ENCODE measurements at regions not wholly inside any gene's neighbourhood (a gene's known extent, or its start where the extent isn't known, plus 50 kb on each side); places are given as distances from the start of the nearest gene placed in this dataset.

DNA sequence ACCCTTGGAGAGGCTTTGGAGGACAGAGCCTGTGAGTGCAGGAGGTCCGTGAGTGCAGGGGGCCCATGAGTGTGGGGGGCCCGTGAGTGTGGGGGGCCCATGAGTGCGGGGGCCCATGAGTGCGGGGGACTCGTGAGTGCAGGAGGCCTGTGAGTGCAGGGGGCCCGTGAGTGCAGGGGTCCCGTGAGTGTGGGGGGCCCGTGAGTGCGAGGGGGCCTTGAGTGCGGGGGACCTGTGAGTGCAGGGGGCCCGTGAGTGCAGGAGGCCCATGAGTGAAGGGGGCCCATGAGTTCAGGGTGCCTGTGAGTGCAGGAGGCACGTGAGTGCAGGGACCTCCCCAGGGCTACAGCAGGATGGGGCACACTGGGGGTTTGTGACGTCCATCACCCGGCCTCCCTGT is 108.3 kb upstream of the TTC34 start:
- H3K4me1 ChIP-seq (ENCODE audit: insufficient read depth, low read length), result no peaks in the 10 kb centered on the region
- H3K36me3 ChIP-seq (ENCODE audit: insufficient read depth, low read length), result no peaks in the 10 kb centered on the region
- H3K4me3 ChIP-seq (ENCODE audit: low read length), result no peak overlapping the region
- no peak overlapping the region for H3K27ac ChIP-seq (ENCODE audit: low read depth, low read length)
- H3K9me3 ChIP-seq (ENCODE audit: insufficient read depth, low read depth, low read length), result peaks cover 80% of the 10 kb centered on the region
- H3K27me3 ChIP-seq (ENCODE audit: insufficient read depth, low read length), result no peaks in the 10 kb centered on the region
- no peak overlapping the region for H3K9ac ChIP-seq (ENCODE audit: low read depth, low read length)
- WGBS, result 76% methylated on average over 14 of the region's 14 CpGs

DNA sequence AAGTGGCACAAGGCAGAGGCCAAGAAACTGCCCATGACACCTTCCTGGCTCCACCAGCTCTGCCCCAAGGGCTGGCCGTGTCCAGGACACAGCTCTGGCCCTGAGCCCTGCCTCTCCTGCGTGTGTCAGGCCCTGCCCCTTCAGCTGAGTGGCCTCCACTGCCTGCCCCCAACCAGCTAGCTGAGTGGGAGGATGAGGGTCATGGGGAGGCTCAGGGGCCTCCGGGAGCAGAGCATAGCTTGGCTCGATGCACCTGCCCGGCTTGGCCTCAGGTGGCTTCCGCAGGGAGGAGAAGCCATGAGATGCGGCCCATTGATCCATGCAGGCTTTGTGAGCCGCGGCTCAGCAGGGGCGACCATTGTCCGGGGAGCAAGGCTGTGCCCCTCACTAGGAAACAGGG is 108.7 kb upstream of the TTC34 start:
- Histone ChIP-seq H3K27ac (ENCODE audit: low read depth, low read length) (no peak overlapping the region), H3K9ac (ENCODE audit: low read depth, low read length) (no peak overlapping the region), H3K4me1 (ENCODE audit: insufficient read depth, low read length) (no peaks in the 10 kb centered on the region), H3K36me3 (ENCODE audit: insufficient read depth, low read length) (no peaks in the 10 kb centered on the region), H3K4me3 (ENCODE audit: low read length) (no peak overlapping the region), H3K27me3 (ENCODE audit: insufficient read depth, low read length) (no peaks in the 10 kb centered on the region), H3K9me3 (ENCODE audit: insufficient read depth, low read depth, low read length) (peaks cover 82% of the 10 kb centered on the region)
- 91% methylated on average over 11 of the region's 11 CpGs for WGBS

DNA sequence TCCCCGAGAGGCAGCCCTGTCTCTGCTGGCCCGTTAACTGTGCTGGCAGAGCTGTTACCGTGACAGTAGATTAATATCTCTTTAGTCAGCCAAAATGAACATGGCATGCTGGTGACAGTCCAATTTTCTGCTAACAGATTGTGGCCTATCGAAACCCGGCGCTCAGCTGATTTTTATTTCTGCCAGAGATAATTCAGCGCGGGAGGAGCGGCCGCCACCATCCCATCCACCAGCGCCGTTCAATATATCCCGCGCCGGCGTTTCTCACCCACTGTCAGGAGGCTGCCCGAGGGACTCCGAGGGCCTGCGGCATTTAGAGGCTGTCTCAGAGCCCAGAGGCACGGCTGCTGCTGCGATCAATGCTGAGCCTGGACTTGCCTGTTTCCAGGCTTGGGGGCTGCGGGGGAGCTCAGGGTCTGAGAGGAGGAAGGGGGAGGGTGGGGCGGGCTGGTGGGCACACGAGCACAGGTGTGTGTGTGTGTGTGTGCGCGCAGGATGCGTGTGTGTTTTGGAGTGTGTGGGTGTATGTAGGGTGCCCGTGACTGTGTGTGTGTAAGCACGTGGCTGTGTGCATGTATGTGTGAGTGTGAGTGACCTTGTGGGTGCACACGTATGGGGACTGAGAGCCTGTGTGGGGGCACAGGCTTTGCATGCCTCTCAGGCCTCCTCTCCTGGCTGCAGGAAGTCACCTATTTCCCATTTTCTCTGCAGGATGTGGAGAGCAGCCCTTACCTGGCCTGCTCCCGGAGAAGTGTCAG is 109.7 kb upstream of the ACTRT2 start:
- 94% methylated on average over 31 of the region's 31 CpGs for WGBS
- no peak overlapping the region for H3K27ac ChIP-seq (ENCODE audit: low read depth, low read length)
- H3K27me3 ChIP-seq (ENCODE audit: insufficient read depth, low read length), result no peaks in the 10 kb centered on the region
- H3K4me3 ChIP-seq (ENCODE audit: low read length), result no peak overlapping the region
- H3K9ac ChIP-seq (ENCODE audit: low read depth, low read length), result no peak overlapping the region
- H3K9me3 ChIP-seq (ENCODE audit: insufficient read depth, low read depth, low read length), result peaks cover 82% of the 10 kb centered on the region
- no peaks in the 10 kb centered on the region for H3K4me1 ChIP-seq (ENCODE audit: insufficient read depth, low read length)
- H3K36me3 ChIP-seq (ENCODE audit: insufficient read depth, low read length), result no peaks in the 10 kb centered on the region

- no peaks in the 10 kb centered on the region for H3K36me3 ChIP-seq (ENCODE audit: insufficient read depth, low read length)
- H3K9me3 ChIP-seq (ENCODE audit: insufficient read depth, low read depth, low read length), result peaks cover 82% of the 10 kb centered on the region
- no peak overlapping the region for H3K27ac ChIP-seq (ENCODE audit: low read depth, low read length)
- no peak overlapping the region for H3K9ac ChIP-seq (ENCODE audit: low read depth, low read length)
- H3K27me3 ChIP-seq (ENCODE audit: insufficient read depth, low read length), result no peaks in the 10 kb centered on the region
- 90% methylated on average over 16 of the region's 16 CpGs for WGBS
- H3K4me3 ChIP-seq (ENCODE audit: low read length), result no peak overlapping the region
- no peaks in the 10 kb centered on the region for H3K4me1 ChIP-seq (ENCODE audit: insufficient read depth, low read length)
Measured at GRCh38 chr1:2912424-2913061, 108.7 kb upstream of the ACTRT2 start.

GRCh38 chr1:2913091-2913490 is 108.2 kb upstream of the ACTRT2 start:
- H3K36me3 ChIP-seq (ENCODE audit: insufficient read depth, low read length), result no peaks in the 10 kb centered on the region
- H3K4me3 ChIP-seq (ENCODE audit: low read length), result no peak overlapping the region
- H3K27me3 ChIP-seq (ENCODE audit: insufficient read depth, low read length), result no peaks in the 10 kb centered on the region
- H3K9ac ChIP-seq (ENCODE audit: low read depth, low read length), result no peak overlapping the region
- WGBS, result 91% methylated on average over 15 of the region's 15 CpGs
- no peak overlapping the region for H3K27ac ChIP-seq (ENCODE audit: low read depth, low read length)
- H3K4me1 ChIP-seq (ENCODE audit: insufficient read depth, low read length), result no peaks in the 10 kb centered on the region
- H3K9me3 ChIP-seq (ENCODE audit: insufficient read depth, low read depth, low read length), result peaks cover 84% of the 10 kb centered on the region

DNA sequence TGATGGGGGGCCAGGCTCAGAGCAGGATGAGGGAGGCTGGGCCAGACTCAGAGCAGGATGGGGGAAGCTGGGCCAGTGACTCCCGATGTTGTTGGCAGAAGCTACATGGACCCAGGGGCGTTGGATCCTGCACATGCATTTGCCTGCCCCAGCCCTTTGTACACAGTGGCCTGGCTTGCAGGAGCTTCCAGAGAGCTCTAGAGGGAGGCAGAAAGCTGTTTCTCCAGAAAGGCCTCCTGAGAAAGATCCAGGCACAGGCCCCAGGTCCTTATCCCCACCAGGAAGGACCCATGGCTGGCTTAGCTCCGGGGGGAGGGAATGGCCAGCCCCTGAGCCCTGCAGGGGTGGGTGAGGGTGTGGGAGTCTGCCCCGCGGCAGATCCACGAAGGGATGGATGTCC is 106.6 kb upstream of the ACTRT2 start:
- H3K36me3 ChIP-seq (ENCODE audit: insufficient read depth, low read length), result no peaks in the 10 kb centered on the region
- H3K4me3 ChIP-seq (ENCODE audit: low read length), result no peak overlapping the region
- no peaks in the 10 kb centered on the region for H3K4me1 ChIP-seq (ENCODE audit: insufficient read depth, low read length)
- 88% methylated on average over 6 of the region's 6 CpGs for WGBS
- H3K27ac ChIP-seq (ENCODE audit: low read depth, low read length), result no peak overlapping the region
- H3K9ac ChIP-seq (ENCODE audit: low read depth, low read length), result no peak overlapping the region
- H3K9me3 ChIP-seq (ENCODE audit: insufficient read depth, low read depth, low read length), result peaks cover 84% of the 10 kb centered on the region
- H3K27me3 ChIP-seq (ENCODE audit: insufficient read depth, low read length), result no peaks in the 10 kb centered on the region

- no peak overlapping the region for H3K9ac ChIP-seq (ENCODE audit: low read depth, low read length)
- WGBS, result 82% methylated on average over 3 of the region's 3 CpGs
Measured at GRCh38 chr1:2916153-2916552, 105.1 kb upstream of the ACTRT2 start.

DNA sequence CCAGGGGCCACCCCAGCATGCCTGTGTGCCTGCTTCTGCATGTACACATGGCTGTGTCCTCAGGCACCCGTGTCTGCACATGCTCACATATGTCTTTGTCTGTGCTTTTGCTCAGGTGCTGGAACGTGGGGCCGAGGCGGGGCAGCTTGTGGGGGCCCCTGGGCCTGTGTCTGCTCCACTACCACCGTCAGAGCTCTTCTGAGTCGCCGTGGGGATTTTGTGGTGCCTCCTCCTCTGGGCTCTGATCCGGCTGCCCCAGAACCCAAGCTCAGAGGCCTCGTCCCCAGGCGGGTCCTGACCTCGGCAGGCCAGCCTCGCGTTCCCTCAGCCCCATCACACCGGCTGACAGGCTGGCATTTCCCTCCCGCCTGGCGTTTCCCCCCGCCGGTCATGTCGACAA is 104.6 kb upstream of the ACTRT2 start:
- WGBS, result 91% methylated on average over 19 of the region's 19 CpGs
- Histone ChIP-seq H3K4me1 (ENCODE audit: insufficient read depth, low read length) (no peaks in the 10 kb centered on the region), H3K36me3 (ENCODE audit: insufficient read depth, low read length) (no peaks in the 10 kb centered on the region), H3K27ac (ENCODE audit: low read depth, low read length) (no peak overlapping the region), H3K9ac (ENCODE audit: low read depth, low read length) (no peak overlapping the region), H3K27me3 (ENCODE audit: insufficient read depth, low read length) (no peaks in the 10 kb centered on the region), H3K9me3 (ENCODE audit: insufficient read depth, low read depth, low read length) (peaks cover 80% of the 10 kb centered on the region), H3K4me3 (ENCODE audit: low read length) (no peak overlapping the region)

More at GRCh38 chr1:2916153-2916552, 105.1 kb upstream of the ACTRT2 start:
- H3K36me3 ChIP-seq (ENCODE audit: insufficient read depth, low read length), result no peaks in the 10 kb centered on the region
- H3K4me3 ChIP-seq (ENCODE audit: low read length), result no peak overlapping the region
- no peaks in the 10 kb centered on the region for H3K27me3 ChIP-seq (ENCODE audit: insufficient read depth, low read length)
- H3K9me3 ChIP-seq (ENCODE audit: insufficient read depth, low read depth, low read length), result peaks cover 81% of the 10 kb centered on the region
- H3K27ac ChIP-seq (ENCODE audit: low read depth, low read length), result no peak overlapping the region
- H3K4me1 ChIP-seq (ENCODE audit: insufficient read depth, low read length), result no peaks in the 10 kb centered on the region

DNA sequence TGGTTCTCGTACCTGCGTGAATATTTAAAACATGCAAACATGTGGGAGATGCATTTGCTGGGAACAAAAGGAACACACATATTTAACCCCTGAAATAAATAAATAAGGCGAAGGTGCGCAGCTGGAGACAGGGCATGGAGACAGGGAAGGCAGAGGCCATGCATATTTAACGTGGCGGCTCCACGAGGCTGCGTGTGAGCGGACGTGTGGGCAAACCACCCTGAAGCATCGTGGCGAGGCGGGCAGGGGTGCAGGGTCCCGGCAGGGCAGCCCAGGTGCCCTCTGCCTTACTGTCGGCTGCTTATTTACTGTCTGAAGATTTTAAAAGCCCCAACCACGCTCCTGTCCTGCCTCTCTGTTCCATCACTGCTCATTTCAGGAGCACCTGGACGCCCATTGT is 104.0 kb upstream of the ACTRT2 start:
- no peak overlapping the region for H3K27ac ChIP-seq (ENCODE audit: low read depth, low read length)
- no peaks in the 10 kb centered on the region for H3K36me3 ChIP-seq (ENCODE audit: insufficient read depth, low read length)
- no peak overlapping the region for H3K9ac ChIP-seq (ENCODE audit: low read depth, low read length)
- no peaks in the 10 kb centered on the region for H3K4me1 ChIP-seq (ENCODE audit: insufficient read depth, low read length)
- H3K9me3 ChIP-seq (ENCODE audit: insufficient read depth, low read depth, low read length), result peaks cover 83% of the 10 kb centered on the region
- 90% methylated on average over 17 of the region's 17 CpGs for WGBS
- no peaks in the 10 kb centered on the region for H3K27me3 ChIP-seq (ENCODE audit: insufficient read depth, low read length)
- H3K4me3 ChIP-seq (ENCODE audit: low read length), result no peak overlapping the region

- no peak overlapping the region for H3K9ac ChIP-seq (ENCODE audit: low read depth, low read length)
- H3K27ac ChIP-seq (ENCODE audit: low read depth, low read length), result no peak overlapping the region
- H3K4me3 ChIP-seq (ENCODE audit: low read length), result no peak overlapping the region
- no peaks in the 10 kb centered on the region for H3K36me3 ChIP-seq (ENCODE audit: insufficient read depth, low read length)
- H3K4me1 ChIP-seq (ENCODE audit: insufficient read depth, low read length), result no peaks in the 10 kb centered on the region
- 94% methylated on average over 16 of the region's 16 CpGs for WGBS
- H3K27me3 ChIP-seq (ENCODE audit: insufficient read depth, low read length), result no peaks in the 10 kb centered on the region
- H3K9me3 ChIP-seq (ENCODE audit: insufficient read depth, low read depth, low read length), result peaks cover 85% of the 10 kb centered on the region
Measured at GRCh38 chr1:2918441-2918840, 102.8 kb upstream of the ACTRT2 start.

- no peak overlapping the region for H3K9ac ChIP-seq (ENCODE audit: low read depth, low read length)
- 90% methylated on average over 17 of the region's 17 CpGs for WGBS
- no peaks in the 10 kb centered on the region for H3K27me3 ChIP-seq (ENCODE audit: insufficient read depth, low read length)
- peaks cover 84% of the 10 kb centered on the region for H3K9me3 ChIP-seq (ENCODE audit: insufficient read depth, low read depth, low read length)
- H3K4me3 ChIP-seq (ENCODE audit: low read length), result no peak overlapping the region
- H3K4me1 ChIP-seq (ENCODE audit: insufficient read depth, low read length), result no peaks in the 10 kb centered on the region
- no peaks in the 10 kb centered on the region for H3K36me3 ChIP-seq (ENCODE audit: insufficient read depth, low read length)
- no peak overlapping the region for H3K27ac ChIP-seq (ENCODE audit: low read depth, low read length)
Measured at GRCh38 chr1:2919841-2920240, 101.4 kb upstream of the ACTRT2 start.

All from HUES64 (cell line).